Activated T-cell treated with anti-CD3 and anti-CD28 coated beads, Interleukin-2, amount 50 U/mL, for 1 hour (primary cell): ENCODE measurements at regions not wholly inside any gene's neighbourhood (a gene's known extent, or its start where the extent isn't known, plus 50 kb on each side); places are given as distances from the start of the nearest gene placed in this dataset.

ENCODE experiments used
- DNase-seq: peaks from one replicate; pipeline ENCODE4 v3.0.0-alpha.2; 2020

DNA sequence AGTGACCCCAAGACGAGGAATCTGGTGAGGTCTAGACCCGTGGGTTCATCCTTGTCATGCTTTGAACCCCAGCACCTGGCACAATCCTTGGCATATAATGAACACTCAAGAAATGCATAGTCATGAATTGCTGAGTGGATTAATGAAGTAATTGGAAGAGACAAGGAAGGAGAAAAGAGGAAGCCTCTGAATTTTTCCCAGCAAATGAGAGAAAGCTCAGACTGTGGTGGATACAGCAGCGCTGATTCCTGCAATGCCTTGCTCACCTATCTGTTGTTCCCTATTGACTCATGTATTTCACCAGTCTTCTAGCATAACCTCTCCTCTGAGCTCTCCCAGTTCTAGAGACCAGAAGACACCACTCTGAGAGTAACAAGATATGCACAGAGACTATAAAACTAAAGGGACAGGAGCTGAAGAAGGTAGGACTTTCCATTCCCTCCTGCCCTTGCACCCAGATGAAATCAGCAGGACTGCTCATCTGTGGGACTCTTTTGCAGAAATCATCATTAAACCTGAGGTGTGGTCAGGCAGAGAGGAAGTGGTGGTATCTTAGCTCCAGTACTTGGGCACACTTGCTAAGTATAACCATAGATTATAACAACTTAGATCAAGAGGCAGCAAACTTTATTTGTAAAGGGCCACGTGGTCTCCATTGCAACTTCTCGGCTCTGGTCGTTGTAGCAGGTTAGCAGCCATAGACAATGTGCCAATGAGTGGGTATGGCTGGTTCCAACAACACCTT lies 102.8 kb downstream of the MAF start:
- no peak for DNase-seq

DNA sequence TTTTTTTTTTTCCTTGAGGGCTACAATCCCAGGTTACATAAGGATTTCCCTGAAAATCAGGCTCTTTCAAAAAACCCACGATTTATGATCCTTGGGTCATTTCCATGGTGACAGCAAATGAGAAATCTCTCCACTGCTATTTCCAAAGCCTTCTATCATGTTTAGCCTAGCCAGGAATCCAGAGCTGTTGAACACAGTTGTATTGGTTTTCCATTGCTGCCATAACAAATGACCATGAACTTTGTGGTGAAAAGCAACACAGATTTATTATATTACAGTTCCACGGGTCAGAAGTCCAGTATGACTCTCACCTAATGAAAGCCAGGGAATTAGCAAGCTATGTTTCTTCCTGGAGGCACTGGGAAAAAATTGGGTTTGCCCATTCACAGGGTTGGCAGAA lies 106.6 kb downstream of the MAF start:
- DNase-seq, result no peak

DNA sequence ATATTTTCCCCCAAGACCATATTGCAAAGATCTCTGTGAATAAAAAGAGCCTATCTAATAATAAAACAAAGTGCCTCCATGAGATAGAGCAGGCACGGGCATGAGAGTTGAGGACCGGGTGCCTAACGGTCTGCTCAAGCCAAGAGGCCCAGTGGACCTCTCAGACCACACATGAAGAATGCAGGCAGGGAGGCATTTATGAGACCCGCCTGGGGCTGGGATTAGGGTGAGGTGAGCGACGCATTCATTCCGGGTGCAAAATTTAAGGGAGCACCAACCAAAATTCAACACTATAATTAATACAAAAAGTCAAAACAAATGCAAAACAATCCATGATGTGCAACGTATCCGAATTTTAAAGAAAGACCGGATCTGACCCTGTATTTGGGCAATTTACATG lies 108.5 kb downstream of the MAF start:
- no peak for DNase-seq

DNA sequence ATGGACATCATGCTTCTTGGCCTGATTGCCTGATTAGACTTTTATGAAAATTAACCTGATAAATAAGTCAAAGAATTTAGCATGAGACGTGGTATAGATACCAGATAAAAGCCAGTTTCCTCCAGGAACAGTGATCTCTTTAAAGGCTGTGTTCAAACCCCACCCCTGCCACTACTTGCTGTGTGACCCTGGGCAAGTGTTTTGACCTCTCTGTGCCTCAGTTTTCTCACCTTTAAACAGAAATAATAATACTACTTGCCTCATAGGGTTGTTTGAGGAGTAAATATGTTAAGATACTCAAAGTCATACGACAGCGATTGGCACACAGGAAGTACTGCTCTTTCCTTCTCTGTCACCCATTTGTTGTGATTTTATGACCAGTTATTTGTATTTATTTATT lies 115.5 kb downstream of the MAF start:
- DNase-seq, result no peak

DNA sequence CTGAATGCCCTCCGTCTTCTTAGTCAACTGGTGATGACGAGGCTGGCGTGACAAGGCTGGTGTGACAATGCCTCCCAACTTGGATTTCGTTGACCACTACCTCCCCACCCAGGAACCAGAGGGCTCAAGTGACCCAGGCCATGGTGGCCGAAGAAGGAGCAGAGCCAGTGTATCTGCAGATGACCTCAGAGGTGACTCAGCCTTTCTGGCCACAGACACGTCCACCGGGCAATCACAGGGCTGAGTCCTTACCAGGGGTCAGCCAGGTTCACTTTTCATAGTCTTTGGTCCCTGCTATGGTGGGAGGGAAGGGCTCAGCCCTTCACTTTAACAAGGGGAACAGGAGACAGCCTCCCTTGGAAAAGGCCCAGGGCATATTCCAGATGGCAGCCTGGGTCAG lies 116.3 kb downstream of the MAF start:
- DNase-seq, result no peak

DNA sequence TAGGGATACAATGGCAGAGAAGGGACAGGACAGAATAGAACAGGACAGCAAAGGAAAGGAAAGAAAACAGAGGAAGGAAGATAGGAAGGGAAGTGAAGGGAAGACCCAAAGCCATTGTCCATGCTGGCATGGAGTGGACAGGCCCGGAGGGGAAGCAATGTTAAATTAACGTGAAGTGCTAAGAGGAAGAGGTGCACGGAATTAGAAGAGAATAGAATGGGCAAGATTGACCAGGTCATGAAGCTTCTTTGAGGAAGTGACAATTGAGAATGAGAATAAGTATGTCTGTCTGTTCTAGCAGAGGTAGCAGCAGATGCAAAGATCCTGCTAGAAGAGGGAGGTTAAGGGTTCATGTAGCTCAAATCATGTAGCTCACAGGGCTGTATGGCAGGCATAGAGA lies 117.2 kb downstream of the MAF start:
- DNase-seq, result no peak

DNA sequence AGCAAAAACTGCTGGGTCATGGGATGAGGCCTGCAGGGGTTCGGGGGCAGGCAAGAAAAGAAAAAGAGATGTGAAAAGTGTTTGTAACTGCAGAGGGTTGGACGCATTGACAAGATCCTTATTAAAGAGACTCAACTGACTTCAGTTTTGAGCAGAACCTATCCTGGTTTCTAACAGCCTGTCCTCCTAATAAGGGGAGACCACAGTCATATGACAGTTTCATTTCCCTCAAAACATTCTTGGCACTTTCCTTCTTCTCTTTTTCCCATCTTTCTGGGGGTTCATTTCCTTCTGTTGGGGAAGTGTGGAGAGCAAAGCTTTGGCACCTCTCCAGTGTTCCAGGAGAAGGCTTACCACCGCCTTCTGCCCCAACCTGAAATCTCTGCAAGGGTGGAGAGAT lies 118.5 kb downstream of the MAF start:
- DNase-seq, result no peak

DNA sequence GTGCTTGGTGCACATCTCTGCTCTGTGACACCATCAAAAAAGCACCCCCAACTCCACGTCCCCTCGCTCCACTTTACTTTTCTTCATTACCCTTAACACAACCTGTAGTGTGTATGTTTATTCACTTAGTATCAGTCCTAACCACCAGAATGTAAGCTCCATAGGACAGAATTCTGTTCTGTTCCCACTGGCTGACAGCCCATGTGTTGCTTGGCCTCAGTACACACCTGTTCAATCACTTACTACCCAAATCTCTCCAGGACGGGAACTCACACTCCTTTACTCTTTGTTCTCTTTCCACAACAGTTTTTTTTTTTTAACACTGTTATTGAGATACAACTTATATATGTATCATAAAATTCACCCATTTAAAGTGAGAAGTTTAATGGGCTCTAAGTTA lies 119.6 kb downstream of the MAF start:
- DNase-seq, result no peak

DNA sequence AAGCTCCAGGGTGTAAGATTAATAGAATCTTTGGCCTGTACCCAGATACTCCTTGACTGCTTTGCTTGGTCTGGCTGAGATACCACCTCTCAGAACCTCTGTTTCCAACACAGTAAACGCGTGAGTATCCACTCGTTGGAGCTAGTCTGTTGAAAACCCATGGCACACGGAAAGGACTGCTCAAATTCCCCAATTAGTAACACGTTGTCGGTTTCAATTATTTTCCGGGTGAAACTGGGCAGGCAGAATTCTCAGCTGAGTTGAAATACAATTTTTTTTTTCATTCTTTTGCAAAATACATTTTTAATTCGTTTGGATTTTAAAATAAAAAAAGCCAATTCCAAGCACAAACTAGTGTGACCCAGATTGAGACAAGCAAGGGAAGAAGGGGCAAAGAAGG lies 120.5 kb downstream of the MAF start:
- DNase-seq, result no peak

DNA sequence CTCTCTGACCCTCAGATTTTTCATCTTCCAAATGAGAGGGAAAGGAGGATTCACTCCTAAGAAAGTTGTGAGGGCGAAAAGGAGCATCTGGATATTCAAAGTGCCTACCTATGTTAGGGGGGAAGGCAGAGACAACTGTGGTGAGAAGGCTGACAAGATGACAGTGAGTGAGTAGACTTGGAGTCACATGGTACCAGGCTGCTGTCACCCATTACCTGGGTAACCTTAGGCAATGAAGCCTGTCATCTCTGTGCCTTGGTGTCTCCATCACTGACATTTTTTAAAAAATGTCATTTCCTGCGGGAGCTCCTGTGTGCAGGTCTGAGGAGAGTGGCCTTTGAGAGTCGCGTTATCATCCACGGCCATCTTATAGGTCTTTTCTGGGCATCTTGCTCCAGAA lies 124.0 kb downstream of the MAF start:
- no peak for DNase-seq

DNA sequence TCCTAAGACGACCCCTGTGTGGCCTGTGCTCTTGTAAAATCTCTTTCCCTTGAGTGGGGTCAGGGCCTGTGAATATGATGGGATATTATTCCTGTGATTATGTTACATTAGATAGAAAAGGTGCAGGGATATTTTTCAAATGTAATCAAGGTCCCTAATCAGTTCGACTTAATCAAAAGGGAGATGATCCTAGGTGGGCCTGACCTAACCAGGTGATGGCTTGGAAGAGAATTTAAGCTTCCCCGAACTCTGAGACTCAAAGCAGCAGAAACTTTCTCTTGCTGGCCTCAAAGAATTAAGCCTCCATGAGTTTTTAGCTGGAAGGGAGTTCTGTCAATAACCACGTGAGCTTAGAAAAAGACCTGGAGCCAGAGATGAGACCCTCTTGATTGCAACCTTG lies 124.7 kb downstream of the MAF start:
- no peak for DNase-seq

DNA sequence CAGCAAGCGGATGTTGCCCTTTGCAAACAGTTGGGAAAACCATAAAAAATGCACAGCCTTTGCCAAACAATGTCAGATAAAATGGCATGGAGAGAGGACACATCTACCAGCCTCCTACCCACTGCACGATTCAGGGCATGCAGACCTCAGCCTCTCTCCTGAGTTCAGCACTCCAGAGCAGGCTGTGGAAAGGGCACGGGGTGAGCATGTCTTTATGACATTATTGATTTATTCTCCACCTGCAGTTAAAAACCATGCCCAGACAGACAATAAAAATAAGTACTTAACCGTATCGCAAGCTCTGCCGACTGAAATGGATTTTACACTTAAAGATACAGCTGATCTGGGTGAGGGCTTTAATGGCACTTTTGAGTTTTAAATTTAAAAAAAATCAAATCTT lies 127.1 kb downstream of the MAF start:
- no peak for DNase-seq

DNA sequence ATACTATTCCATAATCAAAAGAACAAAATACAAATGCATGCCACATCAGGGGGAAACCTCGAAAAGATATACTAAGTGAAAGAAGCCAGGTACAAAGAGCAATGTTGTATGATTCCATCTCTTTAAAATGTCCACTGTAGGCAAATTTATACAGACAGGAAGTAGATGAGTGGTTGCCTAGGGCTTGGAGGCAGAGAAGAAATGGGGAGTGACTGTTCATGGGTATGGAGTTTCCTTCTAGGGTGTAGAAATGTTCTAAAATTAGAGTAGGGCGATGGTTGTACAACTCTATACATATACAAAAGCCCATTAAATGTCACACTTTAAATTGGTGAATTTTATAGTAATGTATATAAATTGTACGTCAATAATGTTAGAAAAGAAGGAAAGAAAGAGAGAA lies 128.1 kb downstream of the MAF start:
- no peak for DNase-seq

DNA sequence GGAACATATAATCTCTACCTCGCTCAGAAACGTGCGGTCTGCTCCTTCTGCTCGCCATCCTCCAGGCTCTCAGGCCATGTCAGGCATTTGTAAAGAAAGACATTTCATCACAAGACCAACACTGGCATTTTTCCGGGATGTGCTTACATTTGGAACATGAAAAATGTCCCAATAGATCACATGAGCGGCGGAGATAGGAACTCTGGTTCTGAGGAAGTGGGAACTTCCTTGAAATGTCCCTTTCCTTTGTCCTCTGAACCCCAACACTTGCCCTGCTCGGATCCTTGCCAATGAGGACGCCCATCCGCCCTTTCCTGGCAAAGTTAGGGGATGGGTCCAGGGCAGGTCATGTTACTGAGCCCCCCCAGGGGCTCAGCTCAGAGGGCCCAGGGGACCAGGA lies 130.5 kb downstream of the MAF start:
- DNase-seq, result no peak

DNA sequence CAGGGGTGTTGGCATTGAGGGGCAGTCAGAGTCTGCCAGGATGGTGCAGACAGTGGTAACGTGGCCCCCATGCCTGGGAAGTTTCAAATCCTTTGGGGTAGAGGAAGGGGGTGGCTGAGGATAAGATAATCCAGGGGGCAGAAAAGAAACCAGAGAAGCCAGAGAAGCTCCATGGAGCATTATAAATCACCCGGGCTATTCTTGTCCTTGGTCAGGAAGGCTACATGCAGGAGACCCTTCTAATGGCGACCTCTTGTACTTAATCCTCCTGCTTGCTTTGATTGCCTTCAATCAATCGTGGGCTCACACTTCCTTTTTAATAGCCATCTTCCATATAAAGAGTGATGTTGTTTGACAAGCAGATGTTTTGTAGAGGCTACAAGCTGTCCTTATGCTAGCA lies 131.9 kb downstream of the MAF start:
- no peak for DNase-seq

DNA sequence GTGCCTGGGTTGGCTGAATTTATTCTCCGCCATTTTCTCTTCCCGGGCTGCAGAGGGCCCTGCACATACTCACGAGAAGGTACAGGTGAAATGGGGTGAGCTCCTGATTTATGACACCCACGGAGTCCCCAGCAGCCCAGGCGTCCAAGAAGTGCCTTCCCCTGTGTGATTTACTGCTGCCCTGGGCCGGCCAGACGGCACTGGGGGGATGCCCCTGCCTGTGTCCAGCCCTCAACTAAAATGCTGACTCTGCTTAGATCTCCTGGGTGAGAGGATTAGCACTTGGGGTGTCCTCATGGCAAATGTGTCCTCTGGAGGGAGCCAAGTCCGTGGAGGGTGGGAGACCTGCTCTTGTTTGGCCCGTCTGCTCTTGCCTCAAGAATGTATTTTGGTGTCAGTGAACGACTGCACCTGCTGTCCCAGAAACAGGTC lies 132.4 kb downstream of the MAF start:
- no peak for DNase-seq

DNA sequence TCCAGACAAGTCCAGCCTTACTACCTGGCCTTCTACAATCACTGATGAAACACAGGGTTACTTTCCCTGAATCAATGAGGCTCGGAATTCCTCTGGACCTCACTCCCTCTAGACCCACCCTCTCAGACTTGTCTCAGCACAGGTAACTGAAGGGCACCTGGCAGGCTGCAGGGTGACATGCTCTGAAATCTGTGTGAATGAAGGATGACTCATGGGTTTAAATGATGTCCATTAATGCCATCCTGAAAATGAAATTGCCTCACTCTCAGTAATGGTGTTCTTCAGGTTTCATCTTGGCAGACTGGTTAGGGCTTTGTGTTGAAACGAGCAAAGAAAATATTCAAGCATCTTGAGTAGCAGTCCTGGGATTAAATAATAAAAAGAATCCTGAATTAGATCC lies 134.4 kb downstream of the MAF start:
- no peak for DNase-seq

DNA sequence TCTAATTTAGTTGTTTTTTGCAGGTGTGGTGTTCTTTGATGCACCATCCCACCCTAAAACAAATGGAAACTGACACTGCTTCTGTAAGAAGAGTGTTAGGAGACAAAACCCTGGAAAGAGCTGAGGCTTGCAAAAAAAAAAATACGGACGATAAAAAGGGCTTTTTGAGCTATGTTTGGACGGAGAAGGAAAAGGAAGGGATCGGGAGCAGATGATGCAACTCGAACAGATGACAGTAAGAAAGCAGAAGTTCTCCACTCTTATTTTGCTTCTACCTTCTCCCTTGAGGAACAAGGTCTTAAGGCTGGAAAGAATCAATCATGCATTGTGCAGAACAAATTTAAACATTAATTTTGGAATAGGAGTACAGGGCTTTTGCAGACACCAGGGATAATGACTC lies 136.7 kb downstream of the MAF start:
- DNase-seq, result no peak

DNA sequence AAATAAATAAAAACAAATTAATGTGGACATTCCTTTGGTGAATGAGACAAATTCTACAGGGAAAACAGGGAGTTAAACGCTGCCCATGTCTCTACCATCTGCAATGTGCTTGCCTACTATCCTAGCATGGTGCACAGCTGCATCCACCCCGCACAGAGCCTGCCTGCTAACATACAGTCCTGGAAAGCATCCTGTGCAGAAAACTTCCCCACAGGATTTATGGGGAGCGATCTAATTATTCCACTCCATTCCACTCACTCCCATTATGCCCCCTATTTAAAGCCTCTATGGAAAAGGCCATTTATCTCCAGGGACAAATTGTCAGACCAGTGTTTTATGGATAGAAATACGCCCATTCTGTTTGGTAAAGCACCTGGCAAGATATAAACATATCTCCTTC lies 144.5 kb downstream of the MAF start:
- DNase-seq, result no peak

DNA sequence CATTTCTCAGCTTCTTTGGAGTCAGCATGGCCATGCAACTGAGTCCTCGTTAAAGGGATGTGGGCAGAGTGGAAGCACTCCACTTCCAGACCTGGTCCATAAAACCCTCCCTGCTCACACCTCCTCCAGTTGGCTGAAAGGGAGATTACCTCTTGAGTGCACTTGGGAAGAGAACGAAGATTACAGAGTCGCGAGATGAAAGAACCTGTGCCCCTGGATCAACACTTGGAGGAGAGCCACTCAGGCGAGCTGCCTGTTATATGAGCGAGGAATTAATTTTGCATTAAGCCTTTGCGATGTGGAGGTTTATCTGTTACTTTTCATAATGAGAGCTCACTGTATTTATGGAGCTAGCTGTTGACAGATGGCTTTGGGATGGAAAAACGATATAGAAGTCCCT lies 147.9 kb downstream of the MAF start:
- DNase-seq, result no peak

DNA sequence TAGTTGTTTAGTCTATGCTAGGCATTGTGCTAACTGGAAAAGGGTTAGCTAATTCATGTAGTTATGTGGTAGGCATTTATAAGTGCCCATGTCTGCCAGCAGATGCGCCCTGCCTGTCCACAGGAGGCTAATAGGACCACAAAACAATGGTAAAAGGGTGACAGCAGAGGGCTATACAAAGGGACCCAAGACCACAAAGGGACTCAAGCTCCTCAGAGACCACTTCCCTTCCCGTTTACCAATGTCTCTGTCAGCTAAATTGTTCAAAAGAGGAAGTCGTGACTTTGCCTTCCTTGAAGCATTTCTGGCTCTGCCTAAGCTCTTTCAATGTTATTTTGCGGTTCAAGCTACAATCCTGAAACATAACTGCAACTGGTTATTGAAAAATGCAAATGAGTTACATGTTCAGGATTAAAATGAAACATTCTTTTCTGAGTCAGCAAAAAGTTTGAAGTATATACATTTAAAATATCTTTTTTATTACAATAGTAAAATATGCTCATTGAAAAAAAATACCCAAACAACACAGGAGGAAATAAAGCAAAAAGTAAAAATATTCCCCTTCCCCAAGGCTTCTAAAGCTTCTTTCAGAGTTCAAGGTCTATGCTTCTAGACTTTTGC lies 149.2 kb downstream of the MAF start:
- no peak for DNase-seq

DNA sequence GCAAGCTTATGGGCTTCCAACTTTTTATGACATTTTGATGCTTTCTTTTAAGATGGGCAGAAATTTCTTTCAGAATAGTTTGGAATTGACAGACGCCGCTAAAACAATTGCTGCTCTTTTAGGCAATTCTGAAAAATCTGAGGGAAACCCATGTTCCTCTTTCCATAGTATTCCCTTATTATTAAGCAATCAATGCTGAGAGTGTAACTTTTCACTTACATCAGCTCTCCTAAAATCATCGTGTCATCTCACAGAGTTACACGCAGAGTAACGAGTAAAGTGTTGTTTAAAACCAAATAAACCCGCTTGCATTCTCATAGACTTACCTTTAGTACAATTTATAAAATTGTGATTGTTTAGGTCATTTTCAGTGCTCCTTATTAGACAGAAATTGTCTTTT lies 150.6 kb downstream of the MAF start:
- no peak for DNase-seq

DNA sequence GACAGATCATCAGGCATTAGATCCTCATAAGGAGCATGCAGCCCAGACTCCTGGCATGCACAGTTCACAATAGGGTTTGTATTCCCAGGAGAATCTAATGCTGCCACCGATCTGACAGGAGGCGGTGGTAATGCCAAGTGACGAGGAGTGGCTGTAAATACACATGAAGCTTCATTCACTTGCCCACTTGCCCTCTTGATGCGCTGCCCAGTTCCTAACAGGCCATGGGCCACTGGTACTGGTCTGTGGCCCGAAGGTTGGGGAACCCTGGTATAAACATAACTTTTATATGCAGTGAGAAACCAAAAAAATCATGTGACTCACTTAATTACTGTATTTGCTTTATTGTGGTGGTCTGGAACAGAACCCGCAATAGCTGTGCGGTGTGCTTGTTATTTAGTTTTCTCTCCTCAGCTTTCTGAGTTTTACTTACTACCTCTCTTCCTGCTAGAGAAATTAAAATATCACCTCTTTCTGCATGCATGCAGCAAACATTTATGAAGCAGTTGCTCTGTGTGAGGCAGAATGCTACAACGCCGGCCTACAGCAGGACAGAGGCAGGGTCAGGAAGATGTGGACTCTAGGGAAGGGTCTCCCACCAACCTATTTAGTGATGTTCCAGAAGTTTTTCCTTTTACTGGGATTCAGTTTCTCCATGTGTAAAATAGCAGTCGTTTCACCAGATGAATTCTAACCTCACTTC lies 151.3 kb downstream of the MAF start:
- no peak for DNase-seq

DNA sequence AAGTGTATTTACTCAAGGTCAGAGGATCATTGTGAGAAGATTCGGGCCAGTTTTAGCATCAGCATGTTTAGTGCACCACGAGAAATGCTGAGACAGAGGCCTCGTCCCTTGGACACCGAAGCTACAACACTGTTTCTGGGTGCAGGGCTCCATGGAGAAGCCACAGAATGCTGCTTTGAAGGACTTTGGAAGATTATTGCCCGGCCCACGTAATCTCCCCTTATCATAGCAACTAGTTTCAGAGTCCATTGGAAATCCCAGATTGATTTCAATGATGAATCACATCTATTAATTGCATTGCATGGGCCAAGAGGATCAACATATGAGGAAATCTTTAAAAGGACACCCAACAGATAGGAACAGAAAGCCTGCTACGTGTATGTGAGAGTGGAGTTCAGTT lies 156.0 kb downstream of the MAF start:
- no peak for DNase-seq

DNA sequence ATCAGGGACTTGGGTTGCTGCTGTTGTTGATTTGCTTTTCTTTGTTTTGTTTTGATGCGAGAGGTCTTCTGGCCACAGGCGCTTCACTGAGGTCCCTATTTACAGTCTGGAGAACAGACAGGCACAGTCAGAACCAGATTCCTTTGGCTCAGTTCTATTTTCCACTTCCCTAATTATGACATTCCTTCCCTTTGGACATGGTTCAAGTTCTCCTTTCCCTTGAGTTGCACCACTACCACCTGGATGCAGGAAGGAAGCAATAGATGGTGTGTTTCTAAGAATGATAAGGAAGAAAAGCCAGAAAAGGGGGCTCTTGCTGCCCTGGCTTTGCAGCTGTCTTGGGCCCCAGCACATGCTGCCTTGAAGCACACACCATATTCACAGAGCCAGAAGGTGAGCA lies 160.6 kb downstream of the MAF start:
- DNase-seq, result no peak
